ENCODE measurements at regions not wholly inside any gene's neighbourhood (a gene's known extent, or its start where the extent isn't known, plus 50 kb on each side); places are given as distances from the start of the nearest gene placed in this dataset.

GRCh38 chr2:81068144-81068543, 763.6 kb upstream of the LRRTM1 start:
- no peak for DNase-seq (ENCODE audit: extremely low read depth, low read depth)
- no peak for TF ChIP-seq CTCF (IDR thresholded peaks at IDR 0.05; ENCODE audit: low read depth, low read length, missing control alignments)
- no peak overlapping the region for H3K4me3 ChIP-seq (replicated peaks; ENCODE audit: low read depth, low read length)

DNA sequence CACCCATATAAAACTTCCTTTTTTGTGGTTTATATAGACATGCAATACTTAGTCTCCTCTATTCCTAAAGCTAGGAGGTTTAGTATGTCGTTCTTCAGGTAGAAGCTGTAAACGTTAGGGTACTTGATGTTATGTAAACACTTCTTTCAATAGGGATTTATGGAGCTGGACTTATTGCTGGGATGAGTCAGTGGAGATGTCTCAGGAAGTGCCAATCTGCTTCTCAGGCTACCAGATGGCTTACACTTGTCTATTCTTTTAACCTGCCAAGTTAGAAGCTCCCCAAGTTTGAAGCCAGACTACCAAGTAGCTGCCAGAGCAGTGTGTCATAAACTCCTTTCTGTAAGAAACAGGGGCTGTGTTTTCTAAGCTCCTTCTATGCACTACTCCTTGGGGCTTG, 756.5 kb upstream of the LRRTM1 start:
- no peak overlapping the region for H3K4me3 ChIP-seq (replicated peaks; ENCODE audit: low read depth, low read length)
- no peak for DNase-seq (ENCODE audit: extremely low read depth, low read depth)
- no peak for TF ChIP-seq CTCF (IDR thresholded peaks at IDR 0.05; ENCODE audit: low read depth, low read length, missing control alignments)

- no peak for DNase-seq (ENCODE audit: extremely low read depth, low read depth)
- TF ChIP-seq CTCF (IDR thresholded peaks at IDR 0.05; ENCODE audit: low read depth, low read length, missing control alignments): no peak
- H3K4me3 ChIP-seq (replicated peaks; ENCODE audit: low read depth, low read length): no peak overlapping the region
These were observed 746.1 kb upstream of the LRRTM1 start for GRCh38 chr2:81050580-81051095.

GRCh38 chr2:81043681-81044080, 739.1 kb upstream of the LRRTM1 start:
- no peak for TF ChIP-seq CTCF (IDR thresholded peaks at IDR 0.05; ENCODE audit: low read depth, low read length, missing control alignments)
- no peak for DNase-seq (ENCODE audit: extremely low read depth, low read depth)
- no peak overlapping the region for H3K4me3 ChIP-seq (replicated peaks; ENCODE audit: low read depth, low read length)

DNA sequence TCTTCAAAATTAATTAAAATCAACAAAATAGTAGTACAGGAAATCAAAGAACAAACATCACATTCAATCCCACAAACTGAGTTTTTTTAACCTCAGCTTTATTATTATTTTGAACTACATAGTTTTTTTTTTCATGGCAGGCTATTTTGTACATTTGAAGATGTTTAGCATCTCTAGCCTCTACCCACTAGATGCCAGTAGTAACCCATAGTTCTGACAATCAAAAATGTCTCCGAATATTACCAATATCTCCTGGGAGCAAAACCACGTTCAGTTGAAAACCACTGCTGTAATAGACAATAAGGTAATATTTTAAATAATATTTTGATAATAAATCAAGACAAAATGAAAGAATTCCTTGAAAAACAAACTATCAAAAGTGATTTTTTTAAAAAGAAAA, 702.6 kb upstream of the LRRTM1 start:
- no peak overlapping the region for H3K4me3 ChIP-seq (replicated peaks; ENCODE audit: low read depth, low read length)
- TF ChIP-seq CTCF (IDR thresholded peaks at IDR 0.05; ENCODE audit: low read depth, low read length, missing control alignments): no peak
- DNase-seq (ENCODE audit: extremely low read depth, low read depth): no peak

DNA sequence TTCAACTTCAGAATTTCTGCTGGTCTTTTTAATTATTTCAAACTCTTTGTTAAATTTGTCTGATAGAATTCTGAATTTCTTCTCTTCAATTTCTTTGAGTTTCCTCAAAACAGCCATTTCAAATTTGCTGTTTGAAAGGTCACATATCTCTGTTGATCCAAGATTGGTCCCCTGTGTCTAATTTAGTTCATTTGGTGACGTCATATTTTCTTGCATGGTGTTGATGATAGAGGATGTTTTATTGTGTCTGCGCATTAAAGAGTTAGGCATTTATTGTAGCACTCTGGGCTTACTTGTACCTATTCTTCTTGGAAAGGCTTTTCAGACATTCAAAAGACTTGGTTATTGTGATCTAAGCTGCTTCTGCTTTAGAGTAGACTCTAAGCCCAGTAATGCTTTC, 698.4 kb upstream of the LRRTM1 start:
- no peak for TF ChIP-seq CTCF (IDR thresholded peaks at IDR 0.05; ENCODE audit: low read depth, low read length, missing control alignments)
- DNase-seq (ENCODE audit: extremely low read depth, low read depth): no peak
- no peak overlapping the region for H3K4me3 ChIP-seq (replicated peaks; ENCODE audit: low read depth, low read length)

- no peak for DNase-seq (ENCODE audit: extremely low read depth, low read depth)
- TF ChIP-seq CTCF (IDR thresholded peaks at IDR 0.05; ENCODE audit: low read depth, low read length, missing control alignments): no peak
These were observed 682.9 kb upstream of the LRRTM1 start for GRCh38 chr2:80987466-80987865.

More at GRCh38 chr2:80987466-80987865, 682.9 kb upstream of the LRRTM1 start:
- H3K4me3 ChIP-seq (replicated peaks; ENCODE audit: low read depth, low read length): no peak overlapping the region
